ENCODE measurements at regions not wholly inside any gene's neighbourhood (a gene's known extent, or its start where the extent isn't known, plus 50 kb on each side); places are given as distances from the start of the nearest gene placed in this dataset.

DNA sequence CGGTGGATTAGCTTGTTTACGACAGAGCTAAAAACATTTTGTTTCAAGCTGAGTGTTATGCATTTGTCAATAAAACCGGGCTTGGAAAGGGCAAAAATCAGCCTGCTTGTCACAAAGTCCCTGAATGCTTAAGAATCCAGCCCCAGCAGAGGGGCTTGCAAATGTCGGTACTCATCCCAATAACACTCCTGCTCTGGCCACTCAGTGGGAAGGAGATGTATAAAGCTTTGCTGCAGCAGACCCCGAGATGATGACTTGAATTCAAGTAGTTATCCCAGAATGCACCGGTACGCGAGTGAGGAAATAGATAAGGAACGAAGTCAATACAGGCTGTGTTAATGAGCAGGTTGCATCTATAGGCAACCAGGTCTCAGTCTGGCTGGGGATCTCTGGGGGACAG, 662.3 kb downstream of the CCSER2 start:
- H3K36me3 ChIP-seq, result no peaks in the 10 kb centered on the region
- H3K9me3 ChIP-seq (replicated peaks), result no peaks in the 10 kb centered on the region
- no peaks in the 10 kb centered on the region for H3K27me3 ChIP-seq (replicated peaks)
- H3K4me3 ChIP-seq, result no peak overlapping the region
- no peak overlapping the region for H3K27ac ChIP-seq
- no peaks in the 10 kb centered on the region for H3K4me1 ChIP-seq (replicated peaks)
- no peak for DNase-seq (ENCODE audit: low read depth in 1 of 2, low spot score in 2 of 2)

DNA sequence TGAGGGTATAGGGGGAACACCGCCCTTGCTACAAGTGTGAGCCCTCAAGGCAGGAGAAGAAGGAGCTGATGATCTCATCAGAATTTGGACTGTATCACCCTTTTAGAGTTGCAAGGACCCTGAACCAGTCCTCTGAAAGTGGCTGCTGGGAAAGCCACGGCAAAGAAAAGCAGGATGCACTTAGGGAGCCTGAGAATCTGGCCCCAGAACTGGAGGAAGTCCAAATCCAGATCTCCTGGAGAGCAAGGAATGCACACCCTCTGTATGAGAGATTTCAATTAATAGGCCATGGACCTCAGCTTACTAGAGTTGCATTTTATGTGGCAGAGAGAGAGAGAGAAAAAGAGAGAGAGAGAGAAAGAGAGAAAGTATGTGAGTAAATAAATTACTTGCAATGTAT, 662.9 kb downstream of the CCSER2 start:
- Histone ChIP-seq H3K9me3 (replicated peaks) (no peaks in the 10 kb centered on the region), H3K27me3 (replicated peaks) (no peaks in the 10 kb centered on the region), H3K36me3 (no peaks in the 10 kb centered on the region), H3K4me1 (replicated peaks) (no peaks in the 10 kb centered on the region), H3K4me3 (no peak overlapping the region), H3K27ac (no peak overlapping the region)
- no peak for DNase-seq (ENCODE audit: low read depth in 1 of 2, low spot score in 2 of 2)

DNA sequence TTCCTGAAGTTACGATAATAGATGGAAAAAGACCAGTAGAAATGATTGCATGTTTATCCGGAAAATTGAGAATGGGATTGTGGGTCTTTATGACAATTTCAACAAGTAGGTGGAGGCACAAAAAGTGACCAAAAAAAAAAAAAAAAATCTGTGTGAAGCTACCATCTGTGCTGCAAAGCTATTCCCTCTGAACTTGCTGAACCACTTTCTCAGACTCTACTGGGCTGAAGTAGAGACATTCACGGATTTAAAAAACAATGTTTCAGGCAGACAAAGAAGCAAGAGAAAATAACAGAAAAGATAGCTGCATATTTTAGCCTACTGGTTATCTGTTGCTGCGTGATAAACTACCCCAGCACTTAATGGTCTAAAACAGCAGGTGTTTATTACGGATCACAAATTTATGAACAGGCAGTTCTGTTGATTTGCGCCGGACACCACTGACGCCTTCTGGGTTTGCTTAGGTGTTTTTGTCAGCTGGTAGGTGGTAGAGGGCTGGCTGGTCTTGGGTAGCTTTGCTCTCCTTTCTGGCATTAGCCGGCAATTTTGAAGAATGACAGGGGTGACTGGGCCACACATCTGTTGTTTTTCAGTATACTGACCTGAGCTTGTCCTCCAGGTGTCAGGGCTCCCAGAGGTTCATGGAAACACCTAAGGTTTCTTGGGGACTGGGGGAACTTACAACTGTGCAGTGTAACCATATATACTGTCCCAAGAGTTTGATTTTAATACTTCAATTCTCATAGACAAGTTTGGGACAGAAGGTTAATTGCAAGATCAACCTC, 665.1 kb downstream of the CCSER2 start:
- H3K4me1 ChIP-seq (replicated peaks), result no peaks in the 10 kb centered on the region

DNA sequence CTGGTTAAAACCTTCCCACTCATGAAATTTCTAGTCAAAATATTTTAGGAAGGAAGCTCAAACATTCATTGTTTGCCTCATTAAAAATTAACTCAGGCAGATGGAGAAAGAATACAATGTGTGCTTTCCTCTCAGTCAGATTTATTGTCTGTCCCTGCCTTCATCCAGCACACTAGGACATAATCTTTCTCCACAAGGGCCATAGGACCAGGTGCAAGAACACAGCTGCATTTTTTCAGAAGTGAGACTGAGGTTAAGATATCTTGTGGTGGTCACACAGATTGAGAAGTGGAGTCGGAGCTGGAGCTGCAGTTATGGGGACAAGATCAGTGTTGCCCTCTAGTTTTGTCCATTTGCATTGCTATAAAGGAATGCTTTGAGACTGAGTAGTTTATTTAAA, 666.3 kb downstream of the CCSER2 start:
- Histone ChIP-seq H3K9me3 (replicated peaks) (no peaks in the 10 kb centered on the region), H3K4me3 (no peak overlapping the region), H3K36me3 (no peaks in the 10 kb centered on the region), H3K27me3 (replicated peaks) (no peaks in the 10 kb centered on the region), H3K4me1 (replicated peaks) (no peaks in the 10 kb centered on the region), H3K27ac (no peak overlapping the region)
- DNase-seq (ENCODE audit: low read depth in 1 of 2, low spot score in 2 of 2), result no peak

More for the DNA sequence above, 665.1 kb downstream of the CCSER2 start:
- DNase-seq (ENCODE audit: low read depth in 1 of 2, low spot score in 2 of 2), result no peak
- H3K27ac ChIP-seq, result no peak overlapping the region
- no peaks in the 10 kb centered on the region for H3K9me3 ChIP-seq (replicated peaks)
- no peaks in the 10 kb centered on the region for H3K36me3 ChIP-seq
- H3K27me3 ChIP-seq (replicated peaks), result no peaks in the 10 kb centered on the region
- no peak overlapping the region for H3K4me3 ChIP-seq

DNA sequence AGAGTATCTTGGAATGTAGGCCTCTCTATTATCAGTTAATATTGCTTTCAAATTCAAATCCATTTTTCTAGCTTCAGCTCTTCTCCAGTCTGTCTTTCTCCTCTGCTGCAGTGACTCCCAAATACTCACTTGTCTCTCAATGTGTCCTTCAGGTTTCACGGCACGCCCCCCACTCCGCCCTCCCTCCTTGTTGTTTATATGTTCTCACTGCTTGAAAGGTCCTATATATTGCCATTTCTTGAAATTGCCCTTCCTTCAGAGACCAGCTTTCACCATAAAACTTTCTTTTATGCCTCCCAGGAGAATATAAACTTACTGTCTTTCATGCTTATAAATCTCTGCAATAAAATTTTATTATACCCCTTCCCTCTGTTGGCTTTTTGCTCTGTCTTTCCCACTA, 668.2 kb downstream of the CCSER2 start:
- Histone ChIP-seq H3K36me3 (no peaks in the 10 kb centered on the region), H3K9me3 (replicated peaks) (no peaks in the 10 kb centered on the region), H3K27ac (no peak overlapping the region), H3K27me3 (replicated peaks) (no peaks in the 10 kb centered on the region), H3K4me1 (replicated peaks) (no peaks in the 10 kb centered on the region), H3K4me3 (no peak overlapping the region)
- no peak for DNase-seq (ENCODE audit: low read depth in 1 of 2, low spot score in 2 of 2)

DNA sequence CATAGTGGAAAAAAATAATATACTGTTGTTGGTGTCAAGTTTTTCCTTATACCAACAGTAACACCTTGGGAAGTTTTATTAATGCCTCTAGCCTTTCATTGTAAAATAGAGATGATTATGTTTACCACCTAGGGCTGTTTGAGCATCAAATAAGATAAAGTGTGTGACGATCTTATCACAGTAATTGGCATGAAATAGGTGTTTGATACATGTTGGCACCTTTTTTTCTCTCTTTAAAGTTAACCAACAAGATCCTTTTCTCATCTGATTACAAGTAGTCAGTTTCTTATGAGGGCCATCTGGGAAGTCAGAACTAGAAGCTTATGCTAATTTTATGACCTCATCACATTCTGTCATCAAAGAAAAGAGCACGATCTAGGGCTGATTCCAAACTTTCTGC, 669.5 kb downstream of the CCSER2 start:
- DNase-seq (ENCODE audit: low read depth in 1 of 2, low spot score in 2 of 2), result no peak
- Histone ChIP-seq H3K9me3 (replicated peaks) (no peaks in the 10 kb centered on the region), H3K27ac (no peak overlapping the region), H3K27me3 (replicated peaks) (no peaks in the 10 kb centered on the region), H3K4me3 (no peak overlapping the region), H3K36me3 (no peaks in the 10 kb centered on the region), H3K4me1 (replicated peaks) (no peaks in the 10 kb centered on the region)

DNA sequence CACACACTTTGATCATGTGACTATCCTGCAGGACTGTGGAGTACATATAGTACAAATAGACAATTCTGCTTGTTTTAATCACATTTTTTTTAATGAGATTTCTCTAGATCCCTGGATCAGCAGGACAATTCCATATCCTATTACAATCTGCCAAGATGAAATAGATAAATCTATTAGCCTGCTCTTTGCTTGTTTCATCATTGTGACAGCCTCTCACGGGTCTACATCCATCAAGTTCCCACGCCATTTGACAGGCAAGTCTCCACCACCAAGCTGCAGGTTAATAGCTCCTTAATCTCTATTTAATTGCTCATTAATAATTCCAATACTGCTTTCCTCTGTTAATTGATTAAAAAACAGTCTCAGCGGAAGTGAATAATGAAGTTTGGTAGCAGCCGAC, 671.5 kb downstream of the CCSER2 start:
- no peaks in the 10 kb centered on the region for H3K36me3 ChIP-seq
- H3K27me3 ChIP-seq (replicated peaks), result no peaks in the 10 kb centered on the region
- H3K4me3 ChIP-seq, result no peak overlapping the region
- H3K27ac ChIP-seq, result no peak overlapping the region
- DNase-seq (ENCODE audit: low read depth in 1 of 2, low spot score in 2 of 2), result no peak
- H3K9me3 ChIP-seq (replicated peaks), result no peaks in the 10 kb centered on the region
- H3K4me1 ChIP-seq (replicated peaks), result no peaks in the 10 kb centered on the region

DNA sequence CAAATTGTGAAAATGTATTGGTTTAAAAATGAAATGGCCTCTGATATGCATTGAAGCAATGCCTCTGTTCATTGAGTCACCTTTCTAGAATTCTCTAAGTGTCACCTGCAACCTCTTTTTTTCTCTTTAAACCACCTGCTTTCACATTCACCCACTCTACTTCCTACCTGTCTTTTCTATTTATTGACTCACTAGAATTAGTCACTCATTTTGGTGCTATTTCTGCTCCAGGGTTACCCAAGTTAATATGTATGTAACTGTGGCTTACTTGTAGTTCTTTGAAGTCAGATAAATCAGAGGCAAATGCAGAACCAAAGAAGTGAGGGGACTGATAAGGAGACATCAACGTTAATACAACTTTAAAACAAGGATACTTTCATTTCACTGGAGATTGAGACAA, 674.7 kb downstream of the CCSER2 start:
- no peaks in the 10 kb centered on the region for H3K9me3 ChIP-seq (replicated peaks)
- H3K36me3 ChIP-seq, result no peaks in the 10 kb centered on the region
- DNase-seq (ENCODE audit: low read depth in 1 of 2, low spot score in 2 of 2), result no peak
- no peak overlapping the region for H3K27ac ChIP-seq
- H3K27me3 ChIP-seq (replicated peaks), result no peaks in the 10 kb centered on the region
- no peak overlapping the region for H3K4me3 ChIP-seq
- H3K4me1 ChIP-seq (replicated peaks), result no peaks in the 10 kb centered on the region

DNA sequence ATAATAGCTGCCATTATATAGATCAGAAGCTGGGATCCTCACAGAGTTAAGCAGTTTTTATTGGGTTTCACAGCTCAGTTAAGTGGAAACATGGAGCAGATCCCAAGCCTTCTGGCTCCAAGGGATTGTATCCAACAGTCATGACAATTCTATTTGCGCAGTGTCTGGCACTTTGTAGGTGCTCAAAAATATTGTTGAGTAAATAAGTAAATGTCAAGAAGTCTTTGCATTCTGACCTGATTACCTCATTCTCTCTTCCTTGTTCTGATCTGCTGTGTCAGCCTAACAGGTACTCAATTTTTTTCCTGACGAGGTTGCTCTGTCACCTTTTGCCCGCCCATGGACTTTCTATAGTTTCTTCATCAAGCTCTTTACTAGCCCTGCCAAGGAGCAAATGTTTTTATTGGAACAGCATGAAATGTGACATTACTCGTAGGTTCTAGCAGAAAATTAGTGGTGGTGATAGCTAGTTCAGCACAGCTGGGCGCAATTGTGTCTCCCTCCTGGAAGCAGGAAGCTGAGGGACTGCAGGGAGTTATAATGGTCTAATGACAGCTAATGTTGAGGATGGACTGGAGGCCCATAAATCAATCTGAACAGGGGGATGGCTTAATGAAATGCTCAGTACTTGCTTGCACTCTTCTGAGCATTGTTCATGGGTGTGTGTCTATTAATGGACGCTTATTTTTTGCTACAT, 680.2 kb downstream of the CCSER2 start:
- Histone ChIP-seq H3K4me1 (replicated peaks) (no peaks in the 10 kb centered on the region), H3K9me3 (replicated peaks) (no peaks in the 10 kb centered on the region), H3K27ac (no peak overlapping the region), H3K4me3 (no peak overlapping the region), H3K36me3 (no peaks in the 10 kb centered on the region), H3K27me3 (replicated peaks) (no peaks in the 10 kb centered on the region)
- no peak for DNase-seq (ENCODE audit: low read depth in 1 of 2, low spot score in 2 of 2)

DNA sequence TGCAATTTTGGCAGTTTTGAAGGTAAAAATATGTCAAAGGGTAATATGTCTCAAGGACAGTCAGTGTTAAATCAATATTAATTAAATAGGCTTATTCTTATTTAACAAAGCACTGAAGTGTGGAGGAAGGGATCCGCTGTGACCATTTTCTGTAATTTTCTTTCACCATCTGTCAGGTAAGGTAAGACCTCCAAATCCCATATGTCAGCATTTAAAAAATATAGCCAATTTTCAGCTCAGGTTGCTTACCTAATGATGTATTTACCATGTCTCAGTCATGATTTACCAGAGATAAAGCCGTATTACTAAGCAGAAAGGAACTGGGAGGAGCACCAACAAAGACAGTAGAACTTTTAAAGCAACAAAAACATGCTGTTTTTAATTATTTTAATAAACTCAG, 683.9 kb downstream of the CCSER2 start:
- Histone ChIP-seq H3K27me3 (replicated peaks) (no peaks in the 10 kb centered on the region), H3K9me3 (replicated peaks) (no peaks in the 10 kb centered on the region), H3K4me1 (replicated peaks) (no peaks in the 10 kb centered on the region), H3K36me3 (no peaks in the 10 kb centered on the region), H3K27ac (no peak overlapping the region), H3K4me3 (no peak overlapping the region)
- no peak for DNase-seq (ENCODE audit: low read depth in 1 of 2, low spot score in 2 of 2)

DNA sequence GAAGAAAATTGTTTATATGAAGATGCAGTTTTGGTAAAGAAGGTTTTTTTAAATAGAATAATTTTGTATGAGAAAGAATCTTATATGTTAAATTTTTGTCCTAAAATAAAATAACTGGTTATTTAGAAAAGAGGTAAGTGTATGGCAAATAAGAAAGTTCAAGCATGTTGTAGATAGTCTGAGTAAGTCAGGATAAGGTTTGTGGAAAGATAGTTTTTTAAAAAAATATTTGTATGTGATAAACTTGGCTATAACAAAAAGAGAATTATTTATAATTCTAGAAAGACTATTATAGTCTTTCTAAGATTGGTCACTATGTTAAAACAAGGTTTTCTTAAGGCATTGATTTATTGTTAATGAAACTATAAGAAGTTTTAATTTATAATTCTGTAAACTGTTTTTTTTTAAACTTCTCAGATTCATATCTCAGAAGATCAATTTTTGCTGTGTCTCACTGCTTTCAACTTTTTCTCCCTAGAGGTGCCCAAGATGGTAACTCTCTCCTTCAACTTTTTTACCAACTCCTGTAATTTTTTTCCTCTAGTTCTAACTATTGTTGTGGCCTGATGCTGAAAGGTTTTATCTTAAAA, 698.6 kb downstream of the CCSER2 start:
- Histone ChIP-seq H3K9me3 (replicated peaks) (no peaks in the 10 kb centered on the region; the same call in 1 of the 2 replicates), H3K4me1 (replicated peaks) (no peaks in the 10 kb centered on the region), H3K27ac (no peak overlapping the region), H3K36me3 (no peaks in the 10 kb centered on the region), H3K27me3 (replicated peaks) (no peaks in the 10 kb centered on the region), H3K4me3 (no peak overlapping the region)
- no peak for DNase-seq (ENCODE audit: low read depth in 1 of 2, low spot score in 2 of 2)

DNA sequence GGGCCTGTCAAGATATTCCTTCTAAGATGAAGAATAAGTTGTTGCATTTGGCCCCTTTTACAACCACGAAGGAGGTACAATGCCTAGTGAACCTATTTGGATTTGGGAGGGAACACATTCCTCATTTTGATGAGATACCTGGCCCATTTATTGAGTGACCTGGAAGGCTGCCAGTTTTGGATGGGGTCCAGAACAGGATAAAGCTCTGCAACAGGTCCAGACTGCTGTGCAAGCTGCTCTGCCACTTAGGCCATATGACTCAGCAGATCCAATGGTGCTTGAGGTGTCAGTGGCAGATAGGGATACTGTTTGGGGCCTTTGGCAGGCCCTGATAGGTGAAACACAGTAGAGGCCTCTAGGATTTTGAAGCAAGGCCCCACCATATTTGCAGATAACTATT, 704.6 kb downstream of the CCSER2 start:
- Histone ChIP-seq H3K36me3 (no peaks in the 10 kb centered on the region), H3K9me3 (replicated peaks) (no peaks in the 10 kb centered on the region; the same call in 1 of the 2 replicates), H3K4me1 (replicated peaks) (no peaks in the 10 kb centered on the region), H3K27ac (no peak overlapping the region), H3K27me3 (replicated peaks) (no peaks in the 10 kb centered on the region), H3K4me3 (no peak overlapping the region)
- DNase-seq (ENCODE audit: low read depth in 1 of 2, low spot score in 2 of 2), result no peak

DNA sequence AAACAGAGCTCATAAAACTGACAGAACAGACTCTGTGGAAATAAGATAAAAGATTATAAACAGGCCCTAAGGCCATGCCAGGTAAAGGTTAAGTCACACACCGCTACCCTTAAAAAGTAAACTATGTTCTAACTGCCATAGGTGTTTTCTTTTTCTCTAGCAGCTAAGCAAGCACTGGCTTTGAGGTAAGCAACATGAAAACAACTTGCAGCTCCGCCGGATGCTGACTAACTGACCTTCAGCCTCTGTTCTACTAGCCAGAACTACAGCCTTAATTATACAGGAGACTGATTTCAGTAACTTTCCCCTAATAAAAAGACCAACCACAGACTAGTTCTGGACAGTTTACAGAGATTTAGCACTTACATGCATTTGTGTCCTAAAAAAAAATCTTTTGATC, 708.3 kb downstream of the CCSER2 start:
- no peak for DNase-seq (ENCODE audit: low read depth in 1 of 2, low spot score in 2 of 2)
- Histone ChIP-seq H3K4me3 (no peak overlapping the region), H3K9me3 (replicated peaks) (no peaks in the 10 kb centered on the region; the same call in 1 of the 2 replicates), H3K27me3 (replicated peaks) (no peaks in the 10 kb centered on the region), H3K27ac (no peak overlapping the region), H3K36me3 (no peaks in the 10 kb centered on the region), H3K4me1 (replicated peaks) (no peaks in the 10 kb centered on the region)

DNA sequence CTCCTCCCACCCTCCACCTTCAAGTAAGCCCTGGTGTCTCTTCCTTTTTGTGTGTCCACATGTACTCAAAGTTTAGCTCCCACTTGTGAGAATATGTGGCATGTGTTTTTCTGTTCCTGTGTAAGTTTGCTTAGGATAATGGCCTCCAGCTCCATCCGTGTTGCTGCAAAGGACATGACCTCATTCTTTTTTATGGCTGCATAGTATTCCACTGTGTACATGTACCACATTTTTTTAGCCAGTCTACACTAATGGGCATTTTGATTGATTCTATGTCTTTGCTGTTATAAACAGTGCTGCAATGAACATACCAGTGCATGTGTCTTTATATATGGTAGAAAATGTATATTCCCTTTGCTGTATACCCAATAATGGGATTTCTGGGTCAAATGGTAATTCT, 710.9 kb downstream of the CCSER2 start:
- no peaks in the 10 kb centered on the region for H3K36me3 ChIP-seq
- no peaks in the 10 kb centered on the region; the same call in none of the 2 replicates for H3K9me3 ChIP-seq (replicated peaks)
- H3K27ac ChIP-seq, result no peak overlapping the region
- no peak for DNase-seq (ENCODE audit: low read depth in 1 of 2, low spot score in 2 of 2)
- no peak overlapping the region for H3K4me3 ChIP-seq
- no peaks in the 10 kb centered on the region for H3K4me1 ChIP-seq (replicated peaks)
- H3K27me3 ChIP-seq (replicated peaks), result no peaks in the 10 kb centered on the region

Measured in SJSA1 (cell line).